Mesothelial cell of epicardium (in vitro differentiated cells): ENCODE measurements at regions not wholly inside any gene's neighbourhood (a gene's known extent, or its start where the extent isn't known, plus 50 kb on each side); places are given as distances from the start of the nearest gene placed in this dataset.

Experiments used
- DNase-seq, 2 experiments: peaks; one replicate each; pipeline ENCODE4 v3.0.0; 2021; ENCODE audit warnings: low spot score in 2 of 2; ENCODE audit not compliant: unreplicated experiment in 2 of 2
- H3K27ac Mint-ChIP-seq: 2 replicates; pipeline ENCODE4 v1.8.0; 2021; ENCODE audit warnings: mixed read lengths
- H3K27me3 Mint-ChIP-seq: 2 replicates; pipeline ENCODE4 v1.8.0; 2021; ENCODE audit warnings: low read depth, mixed read lengths
- H3K36me3 Mint-ChIP-seq: 2 replicates; pipeline ENCODE4 v1.8.0; 2021; ENCODE audit warnings: mixed read lengths
- H3K4me1 Mint-ChIP-seq: 2 replicates; pipeline ENCODE4 v1.8.0; 2021; ENCODE audit warnings: mixed read lengths
- H3K4me3 Mint-ChIP-seq: 2 replicates; pipeline ENCODE4 v1.8.0; 2021; ENCODE audit warnings: mild to moderate bottlenecking, moderate library complexity, mixed read lengths
- H3K9me3 Mint-ChIP-seq: 2 replicates; pipeline ENCODE4 v1.8.0; 2021; ENCODE audit warnings: mixed read lengths
- CTCF ChIP-seq: fragments of 200-600 bp; sonication (generic); IDR thresholded peaks from one replicate; pipeline ENCODE4 v1.5.0; 2021; ENCODE audit warnings: antibody characterized with exemption; ENCODE audit not compliant: unreplicated experiment

GRCh38 chr10:78812571-78813318, 256.0 kb upstream of the ZMIZ1 start:
- Mint-ChIP-seq H3K4me3 (no peak overlapping the region), H3K27me3 (no peaks in the 10 kb centered on the region), H3K9me3 (no peaks in the 10 kb centered on the region), H3K4me1 (peaks cover 26% of the 10 kb centered on the region), H3K36me3 (no peaks in the 10 kb centered on the region), H3K27ac (no peak overlapping the region)
- TF ChIP-seq CTCF = no peak
- DNase-seq = no peak

- Mint-ChIP-seq H3K4me1 (peaks cover 21% of the 10 kb centered on the region), H3K27me3 (no peaks in the 10 kb centered on the region), H3K9me3 (no peaks in the 10 kb centered on the region), H3K36me3 (no peaks in the 10 kb centered on the region), H3K27ac (no peak overlapping the region), H3K4me3 (no peak overlapping the region)
- DNase-seq = no peak
- no peak for TF ChIP-seq CTCF
Measured at GRCh38 chr10:78813526-78813925, 255.2 kb upstream of the ZMIZ1 start.

- Mint-ChIP-seq H3K4me3 (no peak overlapping the region), H3K36me3 (no peaks in the 10 kb centered on the region), H3K27me3 (no peaks in the 10 kb centered on the region), H3K9me3 (no peaks in the 10 kb centered on the region), H3K27ac (no peak overlapping the region), H3K4me1 (peaks cover 19% of the 10 kb centered on the region)
- DNase-seq = no peak
- no peak for TF ChIP-seq CTCF
Measured at GRCh38 chr10:78813998-78814399, 254.8 kb upstream of the ZMIZ1 start.

- no peak for TF ChIP-seq CTCF
- Mint-ChIP-seq H3K4me1 (peaks cover 18% of the 10 kb centered on the region), H3K27ac (no peak overlapping the region), H3K36me3 (no peaks in the 10 kb centered on the region), H3K27me3 (no peaks in the 10 kb centered on the region), H3K9me3 (no peaks in the 10 kb centered on the region), H3K4me3 (no peak overlapping the region)
- DNase-seq = no peak
Measured at GRCh38 chr10:78814407-78814806, 254.4 kb upstream of the ZMIZ1 start.

- Mint-ChIP-seq H3K27ac (no peak overlapping the region), H3K27me3 (no peaks in the 10 kb centered on the region), H3K4me1 (peaks cover 26% of the 10 kb centered on the region), H3K36me3 (no peaks in the 10 kb centered on the region), H3K9me3 (no peaks in the 10 kb centered on the region), H3K4me3 (no peak overlapping the region)
- TF ChIP-seq CTCF = no peak
- no peak for DNase-seq
Measured at GRCh38 chr10:78815702-78816334, 252.9 kb upstream of the ZMIZ1 start.
